PC-9 (cell line): ENCODE measurements at regions not wholly inside any gene's neighbourhood (a gene's known extent, or its start where the extent isn't known, plus 50 kb on each side); places are given as distances from the start of the nearest gene placed in this dataset.

Source experiments
- BruUV-seq: library from RNA; stranded (reverse); fragments of 400-500 nt; replicated peaks from 2 replicates; lab custom pipeline; 2021; lab: Mats Ljungman, UMichigan
- CTCF ChIA-PET: fragments of 300-600 bp; sonication (Branson Sonifier 250); formaldehyde crosslinking; loops from one replicate; lab custom pipeline; 2022; ENCODE audit warnings: antibody characterized with exemption; lab: Charles Lee
- POLR2A ChIA-PET: fragments of 300-600 bp; sonication (Branson Sonifier 250); formaldehyde crosslinking; loops from one replicate; lab custom pipeline; 2022; ENCODE audit warnings: antibody characterized with exemption; ENCODE audit not compliant: unreplicated experiment; lab: Charles Lee
- DNase-seq, 2 experiments: peaks; one replicate each; pipeline versions ENCODE4 v3.0.0 to v3.0.0-alpha.2; 2015 to 2022; ENCODE audit warnings: mixed read lengths in 1 of 2
- H2AFZ ChIP-seq: fragments of 200-600 bp; sonication (generic); 2 replicates; pipeline ENCODE4 v1.8.1; 2017; ENCODE audit warnings: antibody characterized with exemption
- H3F3A ChIP-seq: fragments of 200-600 bp; sonication (generic); 2 replicates; pipeline ENCODE4 v1.8.1; 2017; ENCODE audit warnings: antibody characterized with exemption, mild to moderate bottlenecking, low read depth; ENCODE audit not compliant: insufficient read depth
- H3K27ac ChIP-seq: fragments of 200-600 bp; sonication (generic); 2 replicates; pipeline ENCODE4 v1.6.1; 2016; ENCODE audit warnings: mixed run types
- H3K27me3 ChIP-seq: fragments of 200-600 bp; sonication (generic); 2 replicates; pipeline ENCODE4 v1.6.1; 2016; ENCODE audit warnings: low read depth, mixed run types; ENCODE audit not compliant: insufficient read depth
- H3K36me3 ChIP-seq: fragments of 200-600 bp; sonication (generic); 2 replicates; pipeline ENCODE4 v1.6.1; 2016; ENCODE audit warnings: low read depth, mixed run types
- H3K4me1 ChIP-seq: fragments of 200-600 bp; sonication (generic); replicated peaks from 2 replicates; pipeline ENCODE4 v1.6.1; 2016; ENCODE audit warnings: mixed run types; ENCODE audit not compliant: insufficient read depth
- H3K4me2 ChIP-seq: fragments of 200-600 bp; sonication (generic); 2 replicates; pipeline ENCODE4 v1.6.1; 2017; ENCODE audit warnings: mixed run types
- H3K4me3 ChIP-seq: fragments of 200-600 bp; sonication (generic); 2 replicates; pipeline ENCODE4 v1.6.1; 2016; ENCODE audit warnings: mixed run types
- H3K79me2 ChIP-seq: fragments of 200-600 bp; sonication (generic); 2 replicates; pipeline ENCODE4 v1.6.1; 2017; ENCODE audit warnings: low read depth, mixed run types
- H3K9me2 ChIP-seq: fragments of 200-600 bp; sonication (generic); 2 replicates; pipeline ENCODE4 v1.8.1; 2017; ENCODE audit warnings: mild to moderate bottlenecking; ENCODE audit not compliant: insufficient read depth
- H3K9me3 ChIP-seq: fragments of 200-600 bp; sonication (generic); 2 replicates; pipeline ENCODE4 v1.8.1; 2016; ENCODE audit warnings: low read depth; ENCODE audit not compliant: insufficient read depth
- H4K20me1 ChIP-seq: fragments of 200-600 bp; sonication (generic); 2 replicates; pipeline ENCODE4 v1.8.1; 2017; ENCODE audit not compliant: insufficient read depth
- CTCF ChIP-seq: fragments of 200-600 bp; sonication (generic); conservative IDR thresholded peaks from 2 replicates; pipeline ENCODE4 v1.6.1; 2017; ENCODE audit warnings: mixed run types, antibody characterized with exemption, mild to moderate bottlenecking, moderate library complexity
- EZH2 ChIP-seq: fragments of 200-600 bp; sonication (generic); IDR thresholded peaks from 2 replicates; pipeline ENCODE4 v1.8.0; 2017; ENCODE audit warnings: antibody characterized with exemption, low read depth
- intact Hi-C: fragments of 100-400 bp; cut with micrococcal nuclease; formaldehyde crosslinking; loops from one replicate; pipeline ENCODE4 v1.10.0; 2022; ENCODE audit not compliant: unreplicated experiment

- Histone ChIP-seq H2AFZ (no peak overlapping the region), H3K79me2 (no peaks in the 10 kb centered on the region), H4K20me1 (no peaks in the 10 kb centered on the region), H3F3A (peaks cover 23% of the 10 kb centered on the region; the same call in 1 of the 2 replicates), H3K27me3 (no peaks in the 10 kb centered on the region), H3K4me3 (no peak overlapping the region), H3K4me2 (no peak overlapping the region), H3K36me3 (no peaks in the 10 kb centered on the region), H3K27ac (no peak overlapping the region), H3K9me2 (no peaks in the 10 kb centered on the region), H3K4me1 (peaks cover 31% of the 10 kb centered on the region), H3K9me3 (no peaks in the 10 kb centered on the region)
- no peak for DNase-seq
- ChIA-PET CTCF (no interaction called here), POLR2A (no interaction called here)
- TF ChIP-seq EZH2 (no peak), CTCF (no peak)
- intact Hi-C loops = no loop called here
- no TSS peak for BruUV-seq
Measured at GRCh38 chr11:2074266-2074825, 64.8 kb downstream of the IGF2 start.

GRCh38 chr11:2072551-2073261 lies 66.5 kb downstream of the IGF2 start:
- ChIA-PET CTCF (no interaction called here), POLR2A (no interaction called here)
- peaks cover 20% of the 10 kb centered on the region; the same call in 1 of the 2 replicates for H3F3A ChIP-seq
- H4K20me1 ChIP-seq = no peaks in the 10 kb centered on the region
- H3K36me3 ChIP-seq = no peaks in the 10 kb centered on the region
- H2AFZ ChIP-seq = no peak overlapping the region
- no peak for DNase-seq
- no peaks in the 10 kb centered on the region for H3K27me3 ChIP-seq
- no peak overlapping the region for H3K27ac ChIP-seq
- no peak overlapping the region for H3K4me3 ChIP-seq
- no peaks in the 10 kb centered on the region for H3K79me2 ChIP-seq
- no TSS peak for BruUV-seq
- peaks cover 20% of the 10 kb centered on the region for H3K4me1 ChIP-seq
- no peak overlapping the region for H3K4me2 ChIP-seq
- no peaks in the 10 kb centered on the region for H3K9me2 ChIP-seq
- no peaks in the 10 kb centered on the region for H3K9me3 ChIP-seq
- intact Hi-C loops = no loop called here
- TF ChIP-seq EZH2 (no peak), CTCF (no peak)

- no peaks in the 10 kb centered on the region for H4K20me1 ChIP-seq
- H3K79me2 ChIP-seq = no peaks in the 10 kb centered on the region
- H2AFZ ChIP-seq = no peak overlapping the region
- no peaks in the 10 kb centered on the region for H3K9me2 ChIP-seq
- POLR2A ChIA-PET = no interaction called here
- no peaks in the 10 kb centered on the region for H3K36me3 ChIP-seq
- peaks cover 12% of the 10 kb centered on the region; the same call in 1 of the 2 replicates for H3F3A ChIP-seq
- peaks cover 12% of the 10 kb centered on the region for H3K4me1 ChIP-seq
- CTCF ChIA-PET = no interaction called here
- no peak overlapping the region for H3K4me3 ChIP-seq
- no peaks in the 10 kb centered on the region for H3K27me3 ChIP-seq
- intact Hi-C loops = no loop called here
- no TSS peak for BruUV-seq
- DNase-seq = no peak
- TF ChIP-seq EZH2 (no peak), CTCF (no peak)
- H3K4me2 ChIP-seq = no peak overlapping the region
- no peak overlapping the region for H3K27ac ChIP-seq
- no peaks in the 10 kb centered on the region for H3K9me3 ChIP-seq
Measured at GRCh38 chr11:2071748-2072385, 67.3 kb downstream of the IGF2 start.
